ENCODE measurements at regions not wholly inside any gene's neighbourhood (a gene's known extent, or its start where the extent isn't known, plus 50 kb on each side); places are given as distances from the start of the nearest gene placed in this dataset.

GRCh38 chr7:417625-417889, 102.1 kb downstream of the PDGFA start:
- TF ChIP-seq CTCF (IDR thresholded peaks at IDR 0.05 in 2 of 3, conservative IDR thresholded peaks at IDR 0.05 in 1 of 3; ENCODE audit: control insufficient read depth in 2 of 3, extremely low read depth in 1 of 3, insufficient read depth in 1 of 3, low read depth in 3 of 3, low read length in 3 of 3) (no peak), JUND (IDR thresholded peaks at IDR 0.05; ENCODE audit: low read depth, low read length) (no peak), SP1 (IDR thresholded peaks at IDR 0.05; ENCODE audit: low read depth, low read length) (no peak), YY1 (IDR thresholded peaks at IDR 0.05; ENCODE audit: low read depth, low read length) (no peak), ZNF274 (IDR thresholded peaks at IDR 0.05; ENCODE audit: insufficient read depth, insufficient read length) (no peak)

Data from GM12878 (cell line).